HG02943 (cell line): ENCODE measurements at regions not wholly inside any gene's neighbourhood (a gene's known extent, or its start where the extent isn't known, plus 50 kb on each side); places are given as distances from the start of the nearest gene placed in this dataset.

ENCODE experiments used
- ATAC-seq: cut with Tn5 transposase; IDR thresholded peaks from one replicate; pipeline ENCODE4 v1.9.1; 2021; ENCODE audit warnings: mild to moderate bottlenecking, low read depth, moderate library complexity; ENCODE audit not compliant: unreplicated experiment

GRCh38 chr11:115676206-115676605, 172.0 kb upstream of the CADM1 start:
- ATAC-seq, result no peak

GRCh38 chr11:115674937-115675544, 170.8 kb upstream of the CADM1 start:
- no peak for ATAC-seq

- ATAC-seq, result no peak
Measured at GRCh38 chr11:115674176-115674936, 170.1 kb upstream of the CADM1 start.

- no peak for ATAC-seq
Measured at GRCh38 chr11:115673720-115674119, 169.5 kb upstream of the CADM1 start.

- no peak for ATAC-seq
Measured at GRCh38 chr11:115672999-115673411, 168.8 kb upstream of the CADM1 start.

- ATAC-seq, result no peak
Measured at GRCh38 chr11:115672412-115672811, 168.2 kb upstream of the CADM1 start.

GRCh38 chr11:115670538-115671205, 166.5 kb upstream of the CADM1 start:
- ATAC-seq, result no peak

- ATAC-seq, result no peak
Measured at GRCh38 chr11:115665958-115666357, 161.7 kb upstream of the CADM1 start.

- no peak for ATAC-seq
Measured at GRCh38 chr11:115665175-115665821, 161.1 kb upstream of the CADM1 start.

GRCh38 chr11:115664313-115664712, 160.1 kb upstream of the CADM1 start:
- no peak for ATAC-seq

GRCh38 chr11:115663790-115664189, 159.6 kb upstream of the CADM1 start:
- ATAC-seq, result no peak

GRCh38 chr11:115660030-115660805, 156.0 kb upstream of the CADM1 start:
- ATAC-seq, result no peak

GRCh38 chr11:115659061-115659963, 155.1 kb upstream of the CADM1 start:
- ATAC-seq, result no peak

GRCh38 chr11:115657586-115657985, 153.4 kb upstream of the CADM1 start:
- no peak for ATAC-seq

GRCh38 chr11:115656669-115657068, 152.5 kb upstream of the CADM1 start:
- no peak for ATAC-seq

GRCh38 chr11:115656041-115656440, 151.8 kb upstream of the CADM1 start:
- no peak for ATAC-seq

GRCh38 chr11:115654792-115655191, 150.6 kb upstream of the CADM1 start:
- ATAC-seq, result no peak

- ATAC-seq, result no peak
Measured at GRCh38 chr11:115653926-115654325, 149.7 kb upstream of the CADM1 start.

- no peak for ATAC-seq
Measured at GRCh38 chr11:115653076-115653475, 148.9 kb upstream of the CADM1 start.
